ENCODE measurements at regions not wholly inside any gene's neighbourhood (a gene's known extent, or its start where the extent isn't known, plus 50 kb on each side); places are given as distances from the start of the nearest gene placed in this dataset.

DNA sequence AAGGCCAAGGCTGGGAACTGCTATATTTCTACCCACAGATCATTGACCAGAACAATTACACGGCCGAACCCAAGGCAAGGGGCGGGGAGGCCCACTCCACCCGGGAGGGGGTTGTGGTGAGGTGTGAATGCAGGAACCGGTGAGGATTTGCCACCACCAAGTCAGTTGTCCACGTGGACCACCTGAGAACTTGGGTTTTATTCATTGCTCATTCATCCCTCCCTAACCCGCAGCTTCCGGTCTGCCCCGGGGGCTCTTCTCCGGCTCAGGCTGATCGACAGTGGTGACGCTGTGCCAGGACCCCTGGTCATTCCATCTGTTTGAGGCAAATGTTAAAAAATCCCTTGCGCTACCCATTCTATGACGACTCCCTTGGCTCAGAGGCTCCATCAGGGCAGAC lies 127.7 kb upstream of the RTL1 start (continued):
- TF ChIP-seq, protein P1, sequence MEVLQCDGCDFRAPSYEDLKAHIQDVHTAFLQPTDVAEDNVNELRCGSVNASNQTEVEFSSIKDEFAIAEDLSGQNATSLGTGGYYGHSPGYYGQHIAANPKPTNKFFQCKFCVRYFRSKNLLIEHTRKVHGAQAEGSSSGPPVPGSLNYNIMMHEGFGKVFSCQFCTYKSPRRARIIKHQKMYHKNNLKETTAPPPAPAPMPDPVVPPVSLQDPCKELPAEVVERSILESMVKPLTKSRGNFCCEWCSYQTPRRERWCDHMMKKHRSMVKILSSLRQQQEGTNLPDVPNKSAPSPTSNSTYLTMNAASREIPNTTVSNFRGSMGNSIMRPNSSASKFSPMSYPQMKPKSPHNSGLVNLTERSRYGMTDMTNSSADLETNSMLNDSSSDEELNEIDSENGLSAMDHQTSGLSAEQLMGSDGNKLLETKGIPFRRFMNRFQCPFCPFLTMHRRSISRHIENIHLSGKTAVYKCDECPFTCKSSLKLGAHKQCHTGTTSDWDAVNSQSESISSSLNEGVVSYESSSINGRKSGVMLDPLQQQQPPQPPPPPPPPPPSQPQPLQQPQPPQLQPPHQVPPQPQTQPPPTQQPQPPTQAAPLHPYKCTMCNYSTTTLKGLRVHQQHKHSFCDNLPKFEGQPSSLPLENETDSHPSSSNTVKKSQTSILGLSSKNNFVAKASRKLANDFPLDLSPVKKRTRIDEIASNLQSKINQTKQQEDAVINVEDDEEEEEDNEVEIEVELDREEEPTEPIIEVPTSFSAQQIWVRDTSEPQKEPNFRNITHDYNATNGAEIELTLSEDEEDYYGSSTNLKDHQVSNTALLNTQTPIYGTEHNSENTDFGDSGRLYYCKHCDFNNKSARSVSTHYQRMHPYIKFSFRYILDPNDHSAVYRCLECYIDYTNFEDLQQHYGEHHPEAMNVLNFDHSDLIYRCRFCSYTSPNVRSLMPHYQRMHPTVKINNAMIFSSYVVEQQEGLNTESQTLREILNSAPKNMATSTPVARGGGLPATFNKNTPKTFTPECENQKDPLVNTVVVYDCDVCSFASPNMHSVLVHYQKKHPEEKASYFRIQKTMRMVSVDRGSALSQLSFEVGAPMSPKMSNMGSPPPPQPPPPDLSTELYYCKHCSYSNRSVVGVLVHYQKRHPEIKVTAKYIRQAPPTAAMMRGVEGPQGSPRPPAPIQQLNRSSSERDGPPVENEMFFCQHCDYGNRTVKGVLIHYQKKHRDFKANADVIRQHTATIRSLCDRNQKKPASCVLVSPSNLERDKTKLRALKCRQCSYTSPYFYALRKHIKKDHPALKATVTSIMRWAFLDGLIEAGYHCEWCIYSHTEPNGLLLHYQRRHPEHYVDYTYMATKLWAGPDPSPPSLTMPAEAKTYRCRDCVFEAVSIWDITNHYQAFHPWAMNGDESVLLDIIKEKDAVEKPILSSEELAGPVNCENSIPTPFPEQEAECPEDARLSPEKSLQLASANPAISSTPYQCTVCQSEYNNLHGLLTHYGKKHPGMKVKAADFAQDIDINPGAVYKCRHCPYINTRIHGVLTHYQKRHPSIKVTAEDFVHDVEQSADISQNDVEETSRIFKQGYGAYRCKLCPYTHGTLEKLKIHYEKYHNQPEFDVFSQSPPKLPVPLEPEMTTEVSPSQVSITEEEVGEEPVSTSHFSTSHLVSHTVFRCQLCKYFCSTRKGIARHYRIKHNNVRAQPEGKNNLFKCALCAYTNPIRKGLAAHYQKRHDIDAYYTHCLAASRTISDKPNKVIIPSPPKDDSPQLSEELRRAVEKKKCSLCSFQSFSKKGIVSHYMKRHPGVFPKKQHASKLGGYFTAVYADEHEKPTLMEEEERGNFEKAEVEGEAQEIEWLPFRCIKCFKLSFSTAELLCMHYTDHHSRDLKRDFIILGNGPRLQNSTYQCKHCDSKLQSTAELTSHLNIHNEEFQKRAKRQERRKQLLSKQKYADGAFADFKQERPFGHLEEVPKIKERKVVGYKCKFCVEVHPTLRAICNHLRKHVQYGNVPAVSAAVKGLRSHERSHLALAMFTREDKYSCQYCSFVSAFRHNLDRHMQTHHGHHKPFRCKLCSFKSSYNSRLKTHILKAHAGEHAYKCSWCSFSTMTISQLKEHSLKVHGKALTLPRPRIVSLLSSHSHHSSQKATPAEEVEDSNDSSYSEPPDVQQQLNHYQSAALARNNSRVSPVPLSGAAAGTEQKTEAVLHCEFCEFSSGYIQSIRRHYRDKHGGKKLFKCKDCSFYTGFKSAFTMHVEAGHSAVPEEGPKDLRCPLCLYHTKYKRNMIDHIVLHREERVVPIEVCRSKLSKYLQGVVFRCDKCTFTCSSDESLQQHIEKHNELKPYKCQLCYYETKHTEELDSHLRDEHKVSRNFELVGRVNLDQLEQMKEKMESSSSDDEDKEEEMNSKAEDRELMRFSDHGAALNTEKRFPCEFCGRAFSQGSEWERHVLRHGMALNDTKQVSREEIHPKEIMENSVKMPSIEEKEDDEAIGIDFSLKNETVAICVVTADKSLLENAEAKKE (CRISPR knock-in tag; IDR thresholded peaks at IDR 0.05): no peak
- no peak for TF ChIP-seq STAT1 (IDR thresholded peaks at IDR 0.05; ENCODE audit: unreplicated experiment)
- no peak for TF ChIP-seq ZNF331 (CRISPR knock-in tag; IDR thresholded peaks at IDR 0.05; ENCODE audit: low read depth)
- TF ChIP-seq POLR2AphosphoS5 (IDR thresholded peaks at IDR 0.05; ENCODE audit: low read depth): no peak
- TF ChIP-seq ZNF114 (CRISPR knock-in tag; IDR thresholded peaks at IDR 0.05): no peak
- TF ChIP-seq, protein P2, sequence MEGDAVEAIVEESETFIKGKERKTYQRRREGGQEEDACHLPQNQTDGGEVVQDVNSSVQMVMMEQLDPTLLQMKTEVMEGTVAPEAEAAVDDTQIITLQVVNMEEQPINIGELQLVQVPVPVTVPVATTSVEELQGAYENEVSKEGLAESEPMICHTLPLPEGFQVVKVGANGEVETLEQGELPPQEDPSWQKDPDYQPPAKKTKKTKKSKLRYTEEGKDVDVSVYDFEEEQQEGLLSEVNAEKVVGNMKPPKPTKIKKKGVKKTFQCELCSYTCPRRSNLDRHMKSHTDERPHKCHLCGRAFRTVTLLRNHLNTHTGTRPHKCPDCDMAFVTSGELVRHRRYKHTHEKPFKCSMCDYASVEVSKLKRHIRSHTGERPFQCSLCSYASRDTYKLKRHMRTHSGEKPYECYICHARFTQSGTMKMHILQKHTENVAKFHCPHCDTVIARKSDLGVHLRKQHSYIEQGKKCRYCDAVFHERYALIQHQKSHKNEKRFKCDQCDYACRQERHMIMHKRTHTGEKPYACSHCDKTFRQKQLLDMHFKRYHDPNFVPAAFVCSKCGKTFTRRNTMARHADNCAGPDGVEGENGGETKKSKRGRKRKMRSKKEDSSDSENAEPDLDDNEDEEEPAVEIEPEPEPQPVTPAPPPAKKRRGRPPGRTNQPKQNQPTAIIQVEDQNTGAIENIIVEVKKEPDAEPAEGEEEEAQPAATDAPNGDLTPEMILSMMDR (conservative IDR thresholded peaks at IDR 0.05; ENCODE audit: low read depth in 2 of 2): no peak
- TF ChIP-seq, protein P3, sequence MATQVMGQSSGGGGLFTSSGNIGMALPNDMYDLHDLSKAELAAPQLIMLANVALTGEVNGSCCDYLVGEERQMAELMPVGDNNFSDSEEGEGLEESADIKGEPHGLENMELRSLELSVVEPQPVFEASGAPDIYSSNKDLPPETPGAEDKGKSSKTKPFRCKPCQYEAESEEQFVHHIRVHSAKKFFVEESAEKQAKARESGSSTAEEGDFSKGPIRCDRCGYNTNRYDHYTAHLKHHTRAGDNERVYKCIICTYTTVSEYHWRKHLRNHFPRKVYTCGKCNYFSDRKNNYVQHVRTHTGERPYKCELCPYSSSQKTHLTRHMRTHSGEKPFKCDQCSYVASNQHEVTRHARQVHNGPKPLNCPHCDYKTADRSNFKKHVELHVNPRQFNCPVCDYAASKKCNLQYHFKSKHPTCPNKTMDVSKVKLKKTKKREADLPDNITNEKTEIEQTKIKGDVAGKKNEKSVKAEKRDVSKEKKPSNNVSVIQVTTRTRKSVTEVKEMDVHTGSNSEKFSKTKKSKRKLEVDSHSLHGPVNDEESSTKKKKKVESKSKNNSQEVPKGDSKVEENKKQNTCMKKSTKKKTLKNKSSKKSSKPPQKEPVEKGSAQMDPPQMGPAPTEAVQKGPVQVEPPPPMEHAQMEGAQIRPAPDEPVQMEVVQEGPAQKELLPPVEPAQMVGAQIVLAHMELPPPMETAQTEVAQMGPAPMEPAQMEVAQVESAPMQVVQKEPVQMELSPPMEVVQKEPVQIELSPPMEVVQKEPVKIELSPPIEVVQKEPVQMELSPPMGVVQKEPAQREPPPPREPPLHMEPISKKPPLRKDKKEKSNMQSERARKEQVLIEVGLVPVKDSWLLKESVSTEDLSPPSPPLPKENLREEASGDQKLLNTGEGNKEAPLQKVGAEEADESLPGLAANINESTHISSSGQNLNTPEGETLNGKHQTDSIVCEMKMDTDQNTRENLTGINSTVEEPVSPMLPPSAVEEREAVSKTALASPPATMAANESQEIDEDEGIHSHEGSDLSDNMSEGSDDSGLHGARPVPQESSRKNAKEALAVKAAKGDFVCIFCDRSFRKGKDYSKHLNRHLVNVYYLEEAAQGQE (IDR thresholded peaks at IDR 0.05; ENCODE audit: unreplicated experiment): no peak
- TF ChIP-seq EZH2phosphoT487 (IDR thresholded peaks at IDR 0.05; ENCODE audit: unreplicated experiment): no peak
- no peak for TF ChIP-seq EZH2 (IDR thresholded peaks at IDR 0.05; ENCODE audit: low read depth, unreplicated experiment)
